SK-N-SH treated with all-trans-retinoic acid at 6 μM for 48 hours (cell line): ENCODE measurements at regions not wholly inside any gene's neighbourhood (a gene's known extent, or its start where the extent isn't known, plus 50 kb on each side); places are given as distances from the start of the nearest gene placed in this dataset.

ENCODE experiments used
- ATAC-seq: fragments of 200-7000 bp; cut with Tn5 transposase; 3 replicates; pipeline ENCODE4 v1.9.1; 2020; ENCODE audit warnings: mild to moderate bottlenecking, moderate library complexity
- ARNTL ChIP-seq: fragments of 450-650 bp; formaldehyde crosslinking; IDR thresholded peaks from 2 replicates; pipeline ENCODE4 v1.5.0; 2020; ENCODE audit warnings: low read depth, mild to moderate bottlenecking, moderate library complexity, borderline replicate concordance
- BACH2 ChIP-seq: fragments of 250-450 bp; sonication (Bioruptor Pico); IDR thresholded peaks from 2 replicates; pipeline ENCODE4 v1.9.0; 2021; ENCODE audit warnings: mild to moderate bottlenecking, borderline replicate concordance
- CREB5 ChIP-seq: fragments of 250-450 bp; sonication (Bioruptor Pico); IDR thresholded peaks from 2 replicates; pipeline ENCODE4 v1.5.1; 2020; ENCODE audit warnings: low read depth, mild to moderate bottlenecking, moderate library complexity
- CSDC2 ChIP-seq: fragments of 250-450 bp; sonication (Bioruptor Pico); IDR thresholded peaks from 2 replicates; pipeline ENCODE4 v1.5.0; 2020; ENCODE audit warnings: mild to moderate bottlenecking, moderate library complexity
- CSRNP3 ChIP-seq: fragments of 250-450 bp; sonication (Bioruptor Pico); IDR thresholded peaks from 2 replicates; pipeline ENCODE4 v1.5.1; 2021; ENCODE audit warnings: mild to moderate bottlenecking, moderate library complexity
- ESRRG ChIP-seq: fragments of 250-450 bp; sonication (Bioruptor Pico); IDR thresholded peaks from 2 replicates; pipeline ENCODE4 v1.6.1; 2021; ENCODE audit warnings: mild to moderate bottlenecking
- GLIS3 ChIP-seq: fragments of 250-450 bp; sonication (Bioruptor Pico); IDR thresholded peaks from 2 replicates; pipeline ENCODE4 v1.5.0; 2020; ENCODE audit warnings: mild to moderate bottlenecking, moderate library complexity
- ISL1 ChIP-seq: fragments of 250-450 bp; sonication (Bioruptor Pico); IDR thresholded peaks from 2 replicates; pipeline ENCODE4 v2.1.2; 2022; ENCODE audit warnings: mild to moderate bottlenecking, moderate library complexity
- OSR1 ChIP-seq: fragments of 250-450 bp; sonication (Bioruptor Pico); IDR thresholded peaks from 2 replicates; pipeline ENCODE4 v1.8.0; 2022; ENCODE audit warnings: moderate library complexity, mild to moderate bottlenecking, inconsistent platforms
- PATZ1 ChIP-seq: fragments of 250-450 bp; sonication (Bioruptor Pico); IDR thresholded peaks from 2 replicates; pipeline ENCODE4 v1.8.0; 2020; ENCODE audit warnings: mild to moderate bottlenecking, moderate library complexity, borderline replicate concordance
- POU6F1 ChIP-seq: fragments of 250-450 bp; sonication (Bioruptor Pico); IDR thresholded peaks from 2 replicates; pipeline ENCODE4 v1.8.0; 2021; ENCODE audit warnings: low read depth, mild to moderate bottlenecking, moderate library complexity, borderline replicate concordance
- PPARA ChIP-seq: fragments of 250-450 bp; sonication (Bioruptor Pico); IDR thresholded peaks from 2 replicates; pipeline ENCODE4 v1.5.0; 2020; ENCODE audit warnings: mild to moderate bottlenecking, borderline replicate concordance
- RARB ChIP-seq: fragments of 250-450 bp; sonication (Bioruptor Pico); IDR thresholded peaks from 2 replicates; pipeline ENCODE4 v1.8.0; 2021; ENCODE audit warnings: mild to moderate bottlenecking, moderate library complexity
- SNAI2 ChIP-seq: fragments of 250-450 bp; sonication (Bioruptor Pico); IDR thresholded peaks from 2 replicates; pipeline ENCODE4 v1.5.0; 2020; ENCODE audit warnings: mild to moderate bottlenecking, moderate library complexity
- TCF4 ChIP-seq: fragments of 250-450 bp; sonication (Bioruptor Pico); IDR thresholded peaks from 2 replicates; pipeline ENCODE4 v1.8.0; 2021; ENCODE audit warnings: mild to moderate bottlenecking, moderate library complexity, borderline replicate concordance
- TOX ChIP-seq: fragments of 250-450 bp; sonication (Bioruptor Pico); IDR thresholded peaks from 2 replicates; pipeline ENCODE4 v1.8.0; 2021; ENCODE audit warnings: mild to moderate bottlenecking, moderate library complexity, borderline replicate concordance
- TSHZ2 ChIP-seq: fragments of 250-450 bp; sonication (Bioruptor Pico); IDR thresholded peaks from 2 replicates; pipeline ENCODE4 v1.5.0; 2020; ENCODE audit warnings: mild to moderate bottlenecking, moderate library complexity
- ZC3H10 ChIP-seq: fragments of 250-450 bp; sonication (Bioruptor Pico); IDR thresholded peaks from 2 replicates; pipeline ENCODE4 v1.5.1; 2021; ENCODE audit warnings: mild to moderate bottlenecking, moderate library complexity
- ZFP3 ChIP-seq: fragments of 250-450 bp; sonication (Bioruptor Pico); IDR thresholded peaks from 2 replicates; pipeline ENCODE4 v1.5.0; 2020; ENCODE audit warnings: mild to moderate bottlenecking, moderate library complexity
- ZFP30 ChIP-seq: fragments of 450-650 bp; formaldehyde crosslinking; IDR thresholded peaks from 2 replicates; pipeline ENCODE4 v1.5.0; 2022; ENCODE audit warnings: mild to moderate bottlenecking, moderate library complexity
- ZNF565 ChIP-seq: fragments of 450-650 bp; formaldehyde crosslinking; conservative IDR thresholded peaks from 2 replicates; pipeline ENCODE4 v1.5.0; 2020; ENCODE audit warnings: low read depth, mild to moderate bottlenecking, moderate library complexity
- ZNF70 ChIP-seq: fragments of 450-650 bp; formaldehyde crosslinking; IDR thresholded peaks from 2 replicates; pipeline ENCODE4 v1.5.0; 2020; ENCODE audit warnings: mild to moderate bottlenecking, moderate library complexity
- ZNF8 ChIP-seq: fragments of 450-650 bp; formaldehyde crosslinking; IDR thresholded peaks from 2 replicates; pipeline ENCODE4 v1.5.0; 2020; ENCODE audit warnings: mild to moderate bottlenecking, moderate library complexity

GRCh38 chr5:71886406-71886805 lies 167.3 kb downstream of the CARTPT start:
- TF ChIP-seq CSDC2 (CRISPR knock-in tag) (no peak), ZNF70 (CRISPR knock-in tag) (no peak), TOX (CRISPR knock-in tag) (no peak), ISL1 (CRISPR knock-in tag) (no peak), ZFP3 (CRISPR knock-in tag) (no peak), ZFP30 (CRISPR knock-in tag) (no peak), PATZ1 (no peak), TSHZ2 (no peak), TCF4 (CRISPR knock-in tag) (no peak), ARNTL (CRISPR knock-in tag) (no peak), ZNF565 (CRISPR knock-in tag) (no peak), ZC3H10 (CRISPR knock-in tag) (no peak), PPARA (CRISPR knock-in tag) (no peak), OSR1 (CRISPR knock-in tag) (no peak), BACH2 (CRISPR knock-in tag) (no peak), ESRRG (CRISPR knock-in tag) (no peak), POU6F1 (no peak), GLIS3 (CRISPR knock-in tag) (no peak), RARB (no peak)
- TF ChIP-seq, all 23 proteins: peak for 0
- no peak for ATAC-seq

- ATAC-seq = peak; percentile 89
- TF ChIP-seq OSR1 (CRISPR knock-in tag) (no peak), RARB (no peak), CSDC2 (CRISPR knock-in tag) (no peak), ARNTL (CRISPR knock-in tag) (no peak), SNAI2 (CRISPR knock-in tag) (no peak), ZFP3 (CRISPR knock-in tag) (no peak), CSRNP3 (CRISPR knock-in tag) (no peak), ZFP30 (CRISPR knock-in tag) (no peak), ZC3H10 (CRISPR knock-in tag) (no peak), ESRRG (CRISPR knock-in tag) (no peak), POU6F1 (no peak), TSHZ2 (no peak), ZNF8 (no peak), GLIS3 (CRISPR knock-in tag) (no peak), ZNF70 (CRISPR knock-in tag) (no peak), BACH2 (CRISPR knock-in tag) (no peak), CREB5 (no peak), ZNF565 (CRISPR knock-in tag) (no peak), PPARA (CRISPR knock-in tag) (no peak), TOX (CRISPR knock-in tag) (no peak)
- TF ChIP-seq, all 23 proteins: peak for 0
Measured at GRCh38 chr5:71887680-71888079, 168.6 kb downstream of the CARTPT start.
